ENCODE measurements at regions not wholly inside any gene's neighbourhood (a gene's known extent, or its start where the extent isn't known, plus 50 kb on each side); places are given as distances from the start of the nearest gene placed in this dataset.

GRCh38 chr9:129471201-129472019 is 149.5 kb downstream of the C9orf50 start:
- Histone ChIP-seq H3K4me1 (ENCODE audit: insufficient read depth, low read length) (peaks cover 28% of the 10 kb centered on the region), H3K9ac (ENCODE audit: low read depth, low read length) (no peak overlapping the region), H3K9me3 (ENCODE audit: control insufficient read depth, insufficient read depth, low read length) (peaks cover 6% of the 10 kb centered on the region; the same call in 1 of the 2 replicates)

GRCh38 chr9:129469988-129470316 is 150.9 kb downstream of the C9orf50 start:
- Histone ChIP-seq H3K9me3 (ENCODE audit: control insufficient read depth, insufficient read depth, low read length) (peaks cover 4% of the 10 kb centered on the region; the same call in 1 of the 2 replicates), H3K4me1 (ENCODE audit: insufficient read depth, low read length) (peaks cover 36% of the 10 kb centered on the region), H3K9ac (ENCODE audit: low read depth, low read length) (no peak overlapping the region), H3K36me3 (ENCODE audit: insufficient read depth, low read length) (no peaks in the 10 kb centered on the region)

More at GRCh38 chr9:129471201-129472019, 149.5 kb downstream of the C9orf50 start:
- H3K36me3 ChIP-seq (ENCODE audit: insufficient read depth, low read length) = no peaks in the 10 kb centered on the region

- no peak overlapping the region for H3K9ac ChIP-seq (ENCODE audit: low read depth, low read length)
- H3K4me1 ChIP-seq (ENCODE audit: insufficient read depth, low read length) = peaks cover 36% of the 10 kb centered on the region
These were observed 151.5 kb downstream of the C9orf50 start for GRCh38 chr9:129469188-129469987.

GRCh38 chr9:129467739-129468666 is 152.9 kb downstream of the C9orf50 start:
- Histone ChIP-seq H3K9me3 (ENCODE audit: control insufficient read depth, insufficient read depth, low read length) (no peaks in the 10 kb centered on the region), H3K9ac (ENCODE audit: low read depth, low read length) (no peak overlapping the region), H3K4me1 (ENCODE audit: insufficient read depth, low read length) (peaks cover 36% of the 10 kb centered on the region), H3K36me3 (ENCODE audit: insufficient read depth, low read length) (no peaks in the 10 kb centered on the region)

More at GRCh38 chr9:129469188-129469987, 151.5 kb downstream of the C9orf50 start:
- Histone ChIP-seq H3K9me3 (ENCODE audit: control insufficient read depth, insufficient read depth, low read length) (no peaks in the 10 kb centered on the region), H3K36me3 (ENCODE audit: insufficient read depth, low read length) (no peaks in the 10 kb centered on the region)

- H3K36me3 ChIP-seq (ENCODE audit: insufficient read depth, low read length) = no peaks in the 10 kb centered on the region
- no peak overlapping the region for H3K9ac ChIP-seq (ENCODE audit: low read depth, low read length)
- no peaks in the 10 kb centered on the region for H3K9me3 ChIP-seq (ENCODE audit: control insufficient read depth, insufficient read depth, low read length)
- H3K4me1 ChIP-seq (ENCODE audit: insufficient read depth, low read length) = peaks cover 29% of the 10 kb centered on the region
These were observed 153.8 kb downstream of the C9orf50 start for GRCh38 chr9:129467004-129467588.

- Histone ChIP-seq H3K9me3 (ENCODE audit: control insufficient read depth, insufficient read depth, low read length) (no peaks in the 10 kb centered on the region), H3K4me1 (ENCODE audit: insufficient read depth, low read length) (peaks cover 28% of the 10 kb centered on the region), H3K36me3 (ENCODE audit: insufficient read depth, low read length) (no peaks in the 10 kb centered on the region), H3K9ac (ENCODE audit: low read depth, low read length) (no peak overlapping the region)
These were observed 154.9 kb downstream of the C9orf50 start for GRCh38 chr9:129465834-129466535.

GRCh38 chr9:129464972-129465833 is 155.7 kb downstream of the C9orf50 start:
- peaks cover 25% of the 10 kb centered on the region for H3K4me1 ChIP-seq (ENCODE audit: insufficient read depth, low read length)
- no peaks in the 10 kb centered on the region for H3K9me3 ChIP-seq (ENCODE audit: control insufficient read depth, insufficient read depth, low read length)
- no peaks in the 10 kb centered on the region for H3K36me3 ChIP-seq (ENCODE audit: insufficient read depth, low read length)
- H3K9ac ChIP-seq (ENCODE audit: low read depth, low read length) = no peak overlapping the region

- Histone ChIP-seq H3K4me1 (ENCODE audit: insufficient read depth, low read length) (peaks cover 21% of the 10 kb centered on the region; the same call in 1 of the 2 replicates), H3K9ac (ENCODE audit: low read depth, low read length) (no peak overlapping the region), H3K9me3 (ENCODE audit: control insufficient read depth, insufficient read depth, low read length) (no peaks in the 10 kb centered on the region), H3K36me3 (ENCODE audit: insufficient read depth, low read length) (no peaks in the 10 kb centered on the region)
These were observed 156.9 kb downstream of the C9orf50 start for GRCh38 chr9:129463994-129464393.

- Histone ChIP-seq H3K9me3 (ENCODE audit: control insufficient read depth, insufficient read depth, low read length) (no peaks in the 10 kb centered on the region), H3K4me1 (ENCODE audit: insufficient read depth, low read length) (peaks cover 23% of the 10 kb centered on the region; the same call in 1 of the 2 replicates), H3K36me3 (ENCODE audit: insufficient read depth, low read length) (no peaks in the 10 kb centered on the region), H3K9ac (ENCODE audit: low read depth, low read length) (no peak overlapping the region)
These were observed 157.4 kb downstream of the C9orf50 start for GRCh38 chr9:129463477-129463876.

- Histone ChIP-seq H3K36me3 (ENCODE audit: insufficient read depth, low read length) (no peaks in the 10 kb centered on the region), H3K9ac (ENCODE audit: low read depth, low read length) (no peak overlapping the region), H3K4me1 (ENCODE audit: insufficient read depth, low read length) (peaks cover 23% of the 10 kb centered on the region; the same call in 1 of the 2 replicates), H3K9me3 (ENCODE audit: control insufficient read depth, insufficient read depth, low read length) (no peaks in the 10 kb centered on the region)
These were observed 158.5 kb downstream of the C9orf50 start for GRCh38 chr9:129462360-129462759.

- peaks cover 16% of the 10 kb centered on the region; the same call in 1 of the 2 replicates for H3K4me1 ChIP-seq (ENCODE audit: insufficient read depth, low read length)
- peak overlapping the region; percentile 46 for H3K9ac ChIP-seq (ENCODE audit: low read depth, low read length)
- no peaks in the 10 kb centered on the region for H3K9me3 ChIP-seq (ENCODE audit: control insufficient read depth, insufficient read depth, low read length)
- no peaks in the 10 kb centered on the region for H3K36me3 ChIP-seq (ENCODE audit: insufficient read depth, low read length)
These were observed 160.3 kb downstream of the C9orf50 start for GRCh38 chr9:129460323-129461261.

All from ES-I3 (cell line).